Liver (tissue), 8 donors: ENCODE measurements at regions not wholly inside any gene's neighbourhood (a gene's known extent, or its start where the extent isn't known, plus 50 kb on each side); places are given as distances from the start of the nearest gene placed in this dataset.

Experiments
- DNase-seq: peaks from one replicate; pipeline ENCODE4 v3.0.0-alpha.2; 2017; ENCODE audit warnings: low spot score
- H3K27ac ChIP-seq, 2 donors: one replicate each; pipeline ENCODE4 v1.7.0; 2013; ENCODE audit warnings: inconsistent platforms in 2 of 2, low read length in 2 of 2, control low read depth in 1 of 2, low read depth in 1 of 2, mild to moderate bottlenecking in 1 of 2
- H3K27me3 ChIP-seq, 4 donors: one replicate each; pipeline versions ENCODE4 v1.6.1 to v1.7.0; 2013; ENCODE audit warnings: low read length in 3 of 4, inconsistent platforms in 1 of 4, mild to moderate bottlenecking in 1 of 4, moderate library complexity in 1 of 4; ENCODE audit not compliant: control insufficient read depth in 4 of 4, insufficient read depth in 4 of 4
- H3K36me3 ChIP-seq, 4 donors: one replicate each; pipeline versions ENCODE4 v1.6.1 to v1.7.0; 2013; ENCODE audit warnings: low read length in 3 of 4, mild to moderate bottlenecking in 3 of 4, low read depth in 1 of 4, moderate library complexity in 1 of 4; ENCODE audit not compliant: control insufficient read depth in 4 of 4, insufficient read depth in 3 of 4
- H3K4me1 ChIP-seq, 4 donors: one replicate each; pipeline versions ENCODE4 v1.6.1 to v1.7.0; 2013; ENCODE audit warnings: low read length in 3 of 4, mild to moderate bottlenecking in 3 of 4, moderate library complexity in 1 of 4; ENCODE audit not compliant: control insufficient read depth in 4 of 4, insufficient read depth in 4 of 4
- H3K4me3 ChIP-seq, 3 donors: one replicate each; pipeline versions ENCODE4 v1.6.1 to v1.7.0; 2013; ENCODE audit warnings: low read length in 3 of 3, control low read depth in 1 of 3, low read depth in 1 of 3, mild to moderate bottlenecking in 1 of 3
- H3K9ac ChIP-seq, 2 donors: one replicate each; pipeline ENCODE4 v1.7.0; 2013; ENCODE audit warnings: low read length in 2 of 2, mild to moderate bottlenecking in 2 of 2, moderate library complexity in 2 of 2, control low read depth in 1 of 2, low read depth in 1 of 2
- H3K9me3 ChIP-seq, 4 donors: one replicate each; pipeline versions ENCODE4 v1.6.1 to v1.7.0; 2013; ENCODE audit warnings: low read length in 3 of 4; ENCODE audit not compliant: control insufficient read depth in 4 of 4
- EGR1 ChIP-seq, 2 donors: IDR thresholded peaks; 2 replicates each; pipeline ENCODE4 v1.6.1; 2016 to 2018; ENCODE audit warnings: antibody characterized with exemption in 2 of 2, low read depth in 2 of 2
- FOXA1 ChIP-seq: IDR thresholded peaks from 2 replicates; pipeline ENCODE4 v1.6.1; 2016; ENCODE audit warnings: antibody characterized with exemption
- FOXA2 ChIP-seq: IDR thresholded peaks from 2 replicates; pipeline ENCODE4 v1.6.1; 2016; ENCODE audit warnings: antibody characterized with exemption
- GABPA ChIP-seq, 2 donors: IDR thresholded peaks in 1 of 2; conservative IDR thresholded peaks in 1 of 2; 2 replicates each; pipeline ENCODE4 v1.6.1; 2016; ENCODE audit warnings: antibody characterized with exemption in 2 of 2, mild to moderate bottlenecking in 1 of 2, moderate library complexity in 1 of 2
- HNF4A ChIP-seq, 2 donors: conservative IDR thresholded peaks; 2 replicates each; pipeline ENCODE4 v1.6.1; 2016; ENCODE audit warnings: antibody characterized with exemption in 2 of 2, mild to moderate bottlenecking in 2 of 2
- HNF4G ChIP-seq: IDR thresholded peaks from 2 replicates; pipeline ENCODE4 v1.6.1; 2016; ENCODE audit warnings: antibody characterized with exemption
- JUND ChIP-seq, 2 donors: IDR thresholded peaks; 2 replicates each; pipeline ENCODE4 v1.6.1; 2016; ENCODE audit warnings: antibody characterized with exemption in 2 of 2
- NR2F2 ChIP-seq: IDR thresholded peaks from 2 replicates; pipeline ENCODE4 v1.6.1; 2016; ENCODE audit warnings: antibody characterized with exemption
- RAD21 ChIP-seq, 2 donors: IDR thresholded peaks; 2 replicates each; pipeline ENCODE4 v1.6.1; 2016; ENCODE audit warnings: antibody characterized with exemption in 2 of 2, mild to moderate bottlenecking in 2 of 2
- RXRA ChIP-seq, 2 donors: IDR thresholded peaks; 2 replicates each; pipeline ENCODE4 v1.6.1; 2017 to 2018; ENCODE audit warnings: antibody characterized with exemption in 2 of 2, mild to moderate bottlenecking in 1 of 2
- SP1 ChIP-seq: IDR thresholded peaks from 2 replicates; pipeline ENCODE4 v1.6.1; 2018; ENCODE audit warnings: antibody characterized with exemption, mild to moderate bottlenecking
- TAF1 ChIP-seq: conservative IDR thresholded peaks from 2 replicates; pipeline ENCODE4 v1.6.1; 2016; ENCODE audit warnings: antibody characterized with exemption, mild to moderate bottlenecking
- YY1 ChIP-seq: IDR thresholded peaks from 2 replicates; pipeline ENCODE4 v1.6.1; 2016; ENCODE audit warnings: antibody characterized with exemption, mild to moderate bottlenecking
- WGBS: extraction: QIAGEN DNeasy Blood & Tissue Kit; methylation state at CpG from one replicate; pipeline ENCODE4 v1.1.7; 2013; 5-methylcytosine and 5-hydroxymethylcytosine counted together
- TF ChIP-seq, protein P1 (sequence below): fragments of 150-350 bp; IDR thresholded peaks from 2 replicates; pipeline ENCODE4 v1.5.1; 2017; ENCODE audit warnings: improper control_type of control experiment, low read depth, low read length; ENCODE audit not compliant: missing input control
- TF ChIP-seq, protein P2 (sequence below): IDR thresholded peaks from 2 replicates; pipeline ENCODE4 v1.6.1; 2016; ENCODE audit warnings: antibody characterized with exemption
- TF ChIP-seq, protein P3 (sequence below): IDR thresholded peaks from 2 replicates; pipeline ENCODE4 v1.6.1; 2016; ENCODE audit warnings: antibody characterized with exemption
- TF ChIP-seq, protein P4 (sequence below): IDR thresholded peaks from 2 replicates; pipeline ENCODE4 v1.6.1; 2016; ENCODE audit warnings: antibody characterized with exemption, mild to moderate bottlenecking
- TF ChIP-seq, protein P5 (sequence below): IDR thresholded peaks from 2 replicates; pipeline ENCODE4 v1.6.1; 2016; ENCODE audit warnings: antibody characterized with exemption
- donor health status: healthy.
- donor health status: healthy.
- donor health status: healthy.
- donor health status: healthy.
- donor health status: healthy.

DNA sequence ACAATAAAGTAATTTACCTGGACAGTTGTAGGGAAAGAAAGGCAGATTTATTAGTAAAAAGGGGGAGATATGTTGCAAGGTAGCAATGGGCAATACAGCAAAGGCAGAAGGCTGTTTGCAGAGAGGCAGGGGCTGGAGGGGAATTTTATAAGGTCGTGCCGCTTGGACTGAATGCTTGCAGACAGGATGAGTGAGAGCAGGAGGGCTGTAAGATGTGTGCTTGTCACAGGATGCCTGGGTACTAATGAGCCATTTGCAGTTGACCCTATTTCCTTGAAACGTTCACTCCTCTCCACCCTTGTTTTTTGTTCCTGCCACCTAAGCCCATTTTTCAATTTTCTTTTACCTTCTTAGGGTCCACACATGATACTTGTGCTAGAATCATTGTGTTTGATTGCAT is 214.7 kb downstream of the TRAM1L1 start:
- no peak for DNase-seq
- 52% methylated on average over 3 of the region's 3 CpGs for WGBS
- TF ChIP-seq FOXA1, result no peak

DNA sequence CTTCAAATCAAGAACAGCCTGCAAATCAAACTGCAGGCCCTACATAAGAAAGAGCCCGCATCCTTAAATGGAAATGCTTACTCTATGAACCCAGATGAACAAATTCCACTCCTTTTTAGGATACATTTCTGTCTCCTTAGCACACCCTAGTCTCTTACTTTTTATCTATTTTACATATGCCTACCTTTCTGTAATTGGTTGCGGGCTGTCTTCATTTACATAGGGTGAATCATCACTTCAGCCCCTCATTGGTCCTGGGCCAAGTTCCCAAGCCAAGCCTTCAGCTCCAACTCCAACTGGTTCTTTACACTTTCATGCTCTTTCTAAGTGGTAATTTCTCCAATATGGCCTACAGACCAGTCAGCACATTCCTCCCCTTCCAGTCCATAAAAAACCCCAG is 219.3 kb downstream of the TRAM1L1 start:
- H3K4me3 ChIP-seq, result no peak overlapping the region
- H3K27me3 ChIP-seq, result no peaks in the 10 kb centered on the region
- no peaks in the 10 kb centered on the region for H3K9me3 ChIP-seq
- TF ChIP-seq FOXA1 (no peak), HNF4G (no peak), GABPA (IDR thresholded peaks at IDR 0.05 in 1 of 2, conservative IDR thresholded peaks at IDR 0.05 in 1 of 2) (no peak), RXRA (IDR thresholded peaks at IDR 0.05) (no peak), NR2F2 (no peak)
- TF ChIP-seq, protein P1, sequence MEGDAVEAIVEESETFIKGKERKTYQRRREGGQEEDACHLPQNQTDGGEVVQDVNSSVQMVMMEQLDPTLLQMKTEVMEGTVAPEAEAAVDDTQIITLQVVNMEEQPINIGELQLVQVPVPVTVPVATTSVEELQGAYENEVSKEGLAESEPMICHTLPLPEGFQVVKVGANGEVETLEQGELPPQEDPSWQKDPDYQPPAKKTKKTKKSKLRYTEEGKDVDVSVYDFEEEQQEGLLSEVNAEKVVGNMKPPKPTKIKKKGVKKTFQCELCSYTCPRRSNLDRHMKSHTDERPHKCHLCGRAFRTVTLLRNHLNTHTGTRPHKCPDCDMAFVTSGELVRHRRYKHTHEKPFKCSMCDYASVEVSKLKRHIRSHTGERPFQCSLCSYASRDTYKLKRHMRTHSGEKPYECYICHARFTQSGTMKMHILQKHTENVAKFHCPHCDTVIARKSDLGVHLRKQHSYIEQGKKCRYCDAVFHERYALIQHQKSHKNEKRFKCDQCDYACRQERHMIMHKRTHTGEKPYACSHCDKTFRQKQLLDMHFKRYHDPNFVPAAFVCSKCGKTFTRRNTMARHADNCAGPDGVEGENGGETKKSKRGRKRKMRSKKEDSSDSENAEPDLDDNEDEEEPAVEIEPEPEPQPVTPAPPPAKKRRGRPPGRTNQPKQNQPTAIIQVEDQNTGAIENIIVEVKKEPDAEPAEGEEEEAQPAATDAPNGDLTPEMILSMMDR, result no peak
- 93% methylated on average over 2 of the region's 2 CpGs for WGBS
- H3K4me1 ChIP-seq, result peaks cover 0 to 3% (median 3%) of the 10 kb centered on the region in 4 donors
- H3K9ac ChIP-seq, result no peak overlapping the region
- no peak overlapping the region for H3K27ac ChIP-seq
- DNase-seq, result no peak
- no peaks in the 10 kb centered on the region for H3K36me3 ChIP-seq

More for the DNA sequence above, 214.7 kb downstream of the TRAM1L1 start:
- no peak overlapping the region for H3K9ac ChIP-seq
- no peak overlapping the region for H3K27ac ChIP-seq
- no peaks in the 10 kb centered on the region for H3K9me3 ChIP-seq
- H3K27me3 ChIP-seq, result no peaks in the 10 kb centered on the region
- no peak overlapping the region for H3K4me3 ChIP-seq
- H3K4me1 ChIP-seq, result no peaks in the 10 kb centered on the region
- H3K36me3 ChIP-seq, result no peaks in the 10 kb centered on the region

DNA sequence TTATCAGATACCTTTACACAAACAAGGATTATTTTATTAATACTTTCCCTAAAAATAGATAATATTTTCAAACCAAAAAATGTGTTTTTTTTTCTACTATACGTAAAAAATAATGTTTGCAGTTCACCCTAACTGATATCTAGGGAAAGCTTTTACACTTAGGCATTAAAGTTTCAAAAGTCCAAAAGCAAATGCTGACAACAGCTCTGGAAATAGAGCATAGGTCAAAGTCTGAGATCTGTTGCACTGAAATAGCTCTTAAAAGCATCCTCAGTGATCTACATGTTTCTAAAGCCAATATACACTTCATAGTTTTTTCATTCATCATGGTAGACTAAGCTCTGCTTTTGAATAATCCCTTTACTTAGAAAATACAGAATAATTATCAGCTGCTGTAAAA is 222.8 kb downstream of the TRAM1L1 start:
- H3K4me3 ChIP-seq, result no peak overlapping the region
- peaks cover 0 to 3% (median 3%) of the 10 kb centered on the region in 4 donors for H3K4me1 ChIP-seq
- TF ChIP-seq RAD21 (IDR thresholded peaks at IDR 0.05), result peak; percentile 10 to 29
- TF ChIP-seq SP1, result peak; percentile 89
- TF ChIP-seq YY1, result peak; percentile 42
- peak; percentile 75 to 80 for TF ChIP-seq RXRA (IDR thresholded peaks at IDR 0.05)
- TF ChIP-seq GABPA (IDR thresholded peaks at IDR 0.05 in 1 of 2, conservative IDR thresholded peaks at IDR 0.05 in 1 of 2), result no peak
- peak; percentile 86 for TF ChIP-seq HNF4G
- TF ChIP-seq, protein P2, sequence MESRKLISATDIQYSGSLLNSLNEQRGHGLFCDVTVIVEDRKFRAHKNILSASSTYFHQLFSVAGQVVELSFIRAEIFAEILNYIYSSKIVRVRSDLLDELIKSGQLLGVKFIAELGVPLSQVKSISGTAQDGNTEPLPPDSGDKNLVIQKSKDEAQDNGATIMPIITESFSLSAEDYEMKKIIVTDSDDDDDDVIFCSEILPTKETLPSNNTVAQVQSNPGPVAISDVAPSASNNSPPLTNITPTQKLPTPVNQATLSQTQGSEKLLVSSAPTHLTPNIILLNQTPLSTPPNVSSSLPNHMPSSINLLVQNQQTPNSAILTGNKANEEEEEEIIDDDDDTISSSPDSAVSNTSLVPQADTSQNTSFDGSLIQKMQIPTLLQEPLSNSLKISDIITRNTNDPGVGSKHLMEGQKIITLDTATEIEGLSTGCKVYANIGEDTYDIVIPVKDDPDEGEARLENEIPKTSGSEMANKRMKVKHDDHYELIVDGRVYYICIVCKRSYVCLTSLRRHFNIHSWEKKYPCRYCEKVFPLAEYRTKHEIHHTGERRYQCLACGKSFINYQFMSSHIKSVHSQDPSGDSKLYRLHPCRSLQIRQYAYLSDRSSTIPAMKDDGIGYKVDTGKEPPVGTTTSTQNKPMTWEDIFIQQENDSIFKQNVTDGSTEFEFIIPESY, result peak; percentile 35
- TF ChIP-seq FOXA1, result no peak
- TF ChIP-seq, protein P3, sequence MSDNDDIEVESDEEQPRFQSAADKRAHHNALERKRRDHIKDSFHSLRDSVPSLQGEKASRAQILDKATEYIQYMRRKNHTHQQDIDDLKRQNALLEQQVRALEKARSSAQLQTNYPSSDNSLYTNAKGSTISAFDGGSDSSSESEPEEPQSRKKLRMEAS, result peak; percentile 25
- TF ChIP-seq, protein P1, result no peak
- TF ChIP-seq, protein P4, sequence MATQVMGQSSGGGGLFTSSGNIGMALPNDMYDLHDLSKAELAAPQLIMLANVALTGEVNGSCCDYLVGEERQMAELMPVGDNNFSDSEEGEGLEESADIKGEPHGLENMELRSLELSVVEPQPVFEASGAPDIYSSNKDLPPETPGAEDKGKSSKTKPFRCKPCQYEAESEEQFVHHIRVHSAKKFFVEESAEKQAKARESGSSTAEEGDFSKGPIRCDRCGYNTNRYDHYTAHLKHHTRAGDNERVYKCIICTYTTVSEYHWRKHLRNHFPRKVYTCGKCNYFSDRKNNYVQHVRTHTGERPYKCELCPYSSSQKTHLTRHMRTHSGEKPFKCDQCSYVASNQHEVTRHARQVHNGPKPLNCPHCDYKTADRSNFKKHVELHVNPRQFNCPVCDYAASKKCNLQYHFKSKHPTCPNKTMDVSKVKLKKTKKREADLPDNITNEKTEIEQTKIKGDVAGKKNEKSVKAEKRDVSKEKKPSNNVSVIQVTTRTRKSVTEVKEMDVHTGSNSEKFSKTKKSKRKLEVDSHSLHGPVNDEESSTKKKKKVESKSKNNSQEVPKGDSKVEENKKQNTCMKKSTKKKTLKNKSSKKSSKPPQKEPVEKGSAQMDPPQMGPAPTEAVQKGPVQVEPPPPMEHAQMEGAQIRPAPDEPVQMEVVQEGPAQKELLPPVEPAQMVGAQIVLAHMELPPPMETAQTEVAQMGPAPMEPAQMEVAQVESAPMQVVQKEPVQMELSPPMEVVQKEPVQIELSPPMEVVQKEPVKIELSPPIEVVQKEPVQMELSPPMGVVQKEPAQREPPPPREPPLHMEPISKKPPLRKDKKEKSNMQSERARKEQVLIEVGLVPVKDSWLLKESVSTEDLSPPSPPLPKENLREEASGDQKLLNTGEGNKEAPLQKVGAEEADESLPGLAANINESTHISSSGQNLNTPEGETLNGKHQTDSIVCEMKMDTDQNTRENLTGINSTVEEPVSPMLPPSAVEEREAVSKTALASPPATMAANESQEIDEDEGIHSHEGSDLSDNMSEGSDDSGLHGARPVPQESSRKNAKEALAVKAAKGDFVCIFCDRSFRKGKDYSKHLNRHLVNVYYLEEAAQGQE, result peak; percentile 60
- no peak for TF ChIP-seq EGR1 (IDR thresholded peaks at IDR 0.05; ENCODE audit: low read depth in 2 of 2)
- no peak for TF ChIP-seq JUND (IDR thresholded peaks at IDR 0.05)
- peak; percentile 97 for TF ChIP-seq HNF4A (conservative IDR thresholded peaks at IDR 0.05)
- no peak for TF ChIP-seq FOXA2
- TF ChIP-seq, protein P5, sequence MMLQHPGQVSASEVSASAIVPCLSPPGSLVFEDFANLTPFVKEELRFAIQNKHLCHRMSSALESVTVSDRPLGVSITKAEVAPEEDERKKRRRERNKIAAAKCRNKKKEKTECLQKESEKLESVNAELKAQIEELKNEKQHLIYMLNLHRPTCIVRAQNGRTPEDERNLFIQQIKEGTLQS, result no peak
- no peak for TF ChIP-seq TAF1
- no peak for TF ChIP-seq NR2F2
- no peaks in the 10 kb centered on the region for H3K9me3 ChIP-seq
- H3K27ac ChIP-seq, result no peak overlapping the region
- no peak overlapping the region for H3K9ac ChIP-seq
- no peaks in the 10 kb centered on the region for H3K27me3 ChIP-seq
- 27% methylated on average over 1 of the region's 1 CpG for WGBS
- H3K36me3 ChIP-seq, result no peaks in the 10 kb centered on the region
- no peak for DNase-seq
